GM19035 (cell line): ENCODE measurements at regions not wholly inside any gene's neighbourhood (a gene's known extent, or its start where the extent isn't known, plus 50 kb on each side); places are given as distances from the start of the nearest gene placed in this dataset.
A peak's percentile ranks its signal among the peaks of the same experiment; 100 is the strongest.

ENCODE experiments used
- ATAC-seq: cut with Tn5 transposase; IDR thresholded peaks from one replicate; pipeline ENCODE4 v1.9.1; 2021; ENCODE audit not compliant: unreplicated experiment

DNA sequence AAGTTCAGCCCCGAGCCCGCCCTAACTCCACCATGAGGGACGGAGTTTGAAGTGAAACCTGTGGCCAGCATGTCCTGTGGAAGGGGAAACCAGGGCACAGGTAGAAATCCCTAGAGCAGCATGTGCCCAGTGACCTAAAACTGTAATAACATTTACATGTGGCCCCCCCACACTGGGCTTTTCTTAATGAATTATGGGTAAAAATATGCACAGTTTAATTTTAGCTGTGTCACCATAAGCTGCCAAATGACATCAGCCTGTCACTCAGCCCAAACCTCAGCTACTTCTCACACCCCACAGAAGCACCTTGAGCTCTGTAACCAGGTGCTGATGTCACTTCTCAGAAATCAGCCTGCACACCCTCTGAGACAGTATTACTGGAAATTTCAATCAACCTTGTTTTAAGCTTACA is 50.0 kb upstream of the SLC19A1 start:
- ATAC-seq: peak; percentile 58

- no peak for ATAC-seq
These were observed 50.4 kb upstream of the SLC19A1 start for GRCh38 chr21:45592626-45593134.

DNA sequence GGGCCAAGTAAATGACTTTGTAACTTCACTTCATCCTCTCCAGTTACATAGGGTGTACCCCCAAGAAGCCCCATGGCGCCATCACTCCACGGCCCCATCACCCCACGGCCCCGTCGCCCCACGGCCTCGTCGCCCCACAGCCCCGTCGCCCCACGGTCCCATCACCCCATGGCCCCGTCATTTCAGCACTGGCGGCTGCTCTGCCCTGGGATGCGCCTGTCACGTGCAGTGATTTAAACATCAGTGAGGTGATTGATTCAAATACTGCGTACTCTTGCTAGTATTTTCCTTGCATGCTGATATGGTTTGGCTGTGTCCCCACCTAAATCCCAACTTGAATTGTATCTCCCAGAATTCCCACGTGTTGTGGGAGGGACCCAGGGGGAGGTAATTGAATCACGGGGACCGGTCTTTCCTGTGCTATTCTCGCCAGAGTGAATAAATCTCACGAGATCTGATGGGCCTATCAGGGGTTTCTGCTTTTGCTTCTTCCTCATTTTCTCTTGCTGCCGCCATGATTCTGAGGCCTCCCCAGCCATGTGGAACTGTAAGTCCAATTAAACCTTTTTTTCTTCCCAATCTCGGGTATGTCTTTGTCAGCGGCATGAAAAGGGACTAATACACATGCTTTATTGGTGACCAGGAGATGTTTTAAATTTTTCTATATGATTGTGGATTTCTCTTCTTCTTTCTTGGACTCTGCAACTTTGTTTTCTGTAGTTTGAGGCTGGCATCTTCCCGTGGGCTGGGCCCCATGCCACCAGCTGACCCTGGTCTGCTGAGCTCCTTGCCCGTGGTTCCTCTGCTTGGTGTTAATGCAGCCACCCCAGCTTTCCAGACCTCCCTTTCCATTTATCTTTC is 50.1 kb upstream of the PCBP3 start:
- no peak for ATAC-seq
